ENCODE measurements at regions not wholly inside any gene's neighbourhood (a gene's known extent, or its start where the extent isn't known, plus 50 kb on each side); places are given as distances from the start of the nearest gene placed in this dataset.

GRCh38 chr13:76160506-76160905 lies 524.4 kb downstream of the LMO7 start:
- no peak for DNase-seq

- DNase-seq, result no peak
Observed at GRCh38 chr13:76157926-76158325, 521.8 kb downstream of the LMO7 start.

- DNase-seq, result no peak
Observed at GRCh38 chr13:76153239-76153638, 517.1 kb downstream of the LMO7 start.

- no peak for DNase-seq
Observed at GRCh38 chr13:76148926-76149325, 512.8 kb downstream of the LMO7 start.

GRCh38 chr13:76148374-76148773 lies 512.2 kb downstream of the LMO7 start:
- DNase-seq, result no peak

- no peak for DNase-seq
Observed at GRCh38 chr13:76132532-76132931, 496.4 kb downstream of the LMO7 start.

GRCh38 chr13:76131551-76131950 lies 495.4 kb downstream of the LMO7 start:
- DNase-seq, result no peak

GRCh38 chr13:76129305-76130000 lies 493.3 kb downstream of the LMO7 start:
- no peak for DNase-seq

GRCh38 chr13:76127922-76128321 lies 491.8 kb downstream of the LMO7 start:
- DNase-seq, result no peak

GRCh38 chr13:76123548-76123947 lies 487.4 kb downstream of the LMO7 start:
- no peak for DNase-seq

GRCh38 chr13:76116751-76117360 lies 480.7 kb downstream of the LMO7 start:
- no peak for DNase-seq

- no peak for DNase-seq
Observed at GRCh38 chr13:76106763-76107162, 470.6 kb downstream of the LMO7 start.

- DNase-seq, result no peak
Observed at GRCh38 chr13:76094645-76095044, 458.5 kb downstream of the LMO7 start.

- DNase-seq, result no peak
Observed at GRCh38 chr13:76091076-76091475, 454.9 kb downstream of the LMO7 start.

- DNase-seq, result no peak
Observed at GRCh38 chr13:76086729-76087128, 450.6 kb downstream of the LMO7 start.

GRCh38 chr13:76067850-76068249 lies 431.7 kb downstream of the LMO7 start:
- no peak for DNase-seq

- no peak for DNase-seq
Observed at GRCh38 chr13:76053181-76053580, 417.1 kb downstream of the LMO7 start.

- DNase-seq, result no peak
Observed at GRCh38 chr13:76049376-76049746, 413.2 kb downstream of the LMO7 start.

GRCh38 chr13:76048675-76049375 lies 412.7 kb downstream of the LMO7 start:
- no peak for DNase-seq

- no peak for DNase-seq
Observed at GRCh38 chr13:76048131-76048530, 412.0 kb downstream of the LMO7 start.

- DNase-seq, result no peak
Observed at GRCh38 chr13:76043874-76044273, 407.7 kb downstream of the LMO7 start.

- no peak for DNase-seq
Observed at GRCh38 chr13:76038920-76039716, 403.0 kb downstream of the LMO7 start.

GRCh38 chr13:76036176-76036575 lies 400.0 kb downstream of the LMO7 start:
- no peak for DNase-seq

GRCh38 chr13:76035711-76036110 lies 399.6 kb downstream of the LMO7 start:
- DNase-seq, result no peak
